AG09309 (cell line): ENCODE measurements at regions not wholly inside any gene's neighbourhood (a gene's known extent, or its start where the extent isn't known, plus 50 kb on each side); places are given as distances from the start of the nearest gene placed in this dataset.

Source experiments
- DNase-seq: peaks from one replicate; pipeline ENCODE4 v3.0.0-alpha.2; 2010; ENCODE audit warnings: low read depth
- H3K4me3 ChIP-seq: 2 replicates; pipeline ENCODE4 v1.5.1; 2011; ENCODE audit warnings: mild to moderate bottlenecking, low read depth, low read length, moderate library complexity; ENCODE audit not compliant: control insufficient read depth
- TF ChIP-seq, protein P1 (sequence below): IDR thresholded peaks from 2 replicates; pipeline ENCODE4 v1.5.1; 2011; ENCODE audit warnings: mild to moderate bottlenecking, low read depth, low read length, inconsistent platforms; ENCODE audit not compliant: insufficient read depth, control insufficient read depth; ENCODE audit errors: missing control alignments

DNA sequence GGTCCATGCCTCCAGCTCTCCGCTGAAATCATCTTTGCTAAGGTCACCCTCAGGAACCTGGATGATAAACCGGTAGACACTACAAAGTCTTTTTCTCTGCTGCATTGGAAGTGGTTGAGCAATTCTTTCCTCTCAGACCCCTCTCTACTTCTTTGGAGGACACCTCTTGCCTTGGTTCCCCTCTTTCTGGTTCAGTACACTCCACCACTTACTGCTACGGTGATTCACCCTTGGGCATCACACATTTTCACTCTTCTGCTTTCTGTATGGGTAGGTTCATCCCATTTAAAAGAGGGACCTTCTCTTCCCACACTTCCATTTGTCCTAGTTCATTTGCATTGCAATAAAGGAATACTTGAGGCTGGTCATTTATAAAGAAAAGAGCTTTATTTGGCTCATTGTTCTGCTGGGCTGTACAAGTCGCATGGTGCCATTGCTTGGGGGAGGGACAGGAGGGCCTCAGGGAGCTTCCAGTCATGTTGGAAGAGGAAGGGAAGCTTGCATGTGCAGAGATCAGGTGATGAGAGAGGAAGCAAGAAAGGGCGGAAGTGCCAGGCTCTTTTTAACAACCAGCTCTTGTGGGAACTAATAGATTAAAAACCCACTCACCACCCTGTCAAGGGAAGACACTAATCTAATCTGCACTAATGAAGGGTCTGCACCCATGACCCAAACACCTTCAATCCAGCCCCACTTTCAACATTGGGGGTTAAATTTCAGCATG, 149.7 kb upstream of the TMEM170B start:
- no peak for DNase-seq
- no peak overlapping the region for H3K4me3 ChIP-seq
- TF ChIP-seq, protein P1, sequence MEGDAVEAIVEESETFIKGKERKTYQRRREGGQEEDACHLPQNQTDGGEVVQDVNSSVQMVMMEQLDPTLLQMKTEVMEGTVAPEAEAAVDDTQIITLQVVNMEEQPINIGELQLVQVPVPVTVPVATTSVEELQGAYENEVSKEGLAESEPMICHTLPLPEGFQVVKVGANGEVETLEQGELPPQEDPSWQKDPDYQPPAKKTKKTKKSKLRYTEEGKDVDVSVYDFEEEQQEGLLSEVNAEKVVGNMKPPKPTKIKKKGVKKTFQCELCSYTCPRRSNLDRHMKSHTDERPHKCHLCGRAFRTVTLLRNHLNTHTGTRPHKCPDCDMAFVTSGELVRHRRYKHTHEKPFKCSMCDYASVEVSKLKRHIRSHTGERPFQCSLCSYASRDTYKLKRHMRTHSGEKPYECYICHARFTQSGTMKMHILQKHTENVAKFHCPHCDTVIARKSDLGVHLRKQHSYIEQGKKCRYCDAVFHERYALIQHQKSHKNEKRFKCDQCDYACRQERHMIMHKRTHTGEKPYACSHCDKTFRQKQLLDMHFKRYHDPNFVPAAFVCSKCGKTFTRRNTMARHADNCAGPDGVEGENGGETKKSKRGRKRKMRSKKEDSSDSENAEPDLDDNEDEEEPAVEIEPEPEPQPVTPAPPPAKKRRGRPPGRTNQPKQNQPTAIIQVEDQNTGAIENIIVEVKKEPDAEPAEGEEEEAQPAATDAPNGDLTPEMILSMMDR: no peak

DNA sequence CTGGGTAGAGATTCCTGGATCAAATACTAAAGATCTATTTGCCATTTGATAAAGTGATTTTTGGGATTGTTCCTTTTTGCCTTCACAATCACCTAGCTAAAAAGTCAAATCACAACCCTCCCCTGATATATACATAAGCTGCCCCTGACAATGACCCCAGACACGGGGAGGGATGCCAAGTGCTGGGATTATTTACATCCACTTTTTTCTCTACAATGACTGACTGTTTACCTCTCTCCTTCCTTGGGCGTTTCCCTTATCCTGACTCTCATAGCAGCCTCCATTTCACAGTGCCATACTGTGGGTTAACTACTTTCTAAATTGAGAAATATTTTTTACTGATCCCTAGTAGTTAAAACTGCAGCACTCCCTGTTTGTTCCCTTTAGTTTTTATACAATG, 150.8 kb upstream of the TMEM170B start:
- H3K4me3 ChIP-seq: no peak overlapping the region
- TF ChIP-seq, protein P1: no peak
- DNase-seq: no peak

DNA sequence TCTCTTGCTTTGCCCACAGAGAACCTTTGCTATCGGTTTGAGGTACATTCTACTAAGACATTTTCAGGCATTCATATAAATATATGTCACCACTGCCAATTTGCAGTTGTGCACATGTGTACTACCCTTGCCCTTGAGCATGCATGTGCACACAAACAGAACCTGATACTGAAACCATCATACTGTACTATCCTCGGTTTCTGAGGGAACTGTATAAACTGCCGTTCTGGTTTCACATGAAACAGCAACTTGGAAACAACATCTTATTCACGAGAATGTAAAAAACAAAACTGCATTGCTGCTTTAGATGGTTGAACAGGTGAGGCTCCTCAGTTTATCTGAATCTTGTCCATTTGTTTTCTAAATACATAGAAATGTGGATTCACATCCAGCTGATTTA, 151.2 kb upstream of the TMEM170B start:
- DNase-seq: no peak
- TF ChIP-seq, protein P1: no peak
- no peak overlapping the region for H3K4me3 ChIP-seq

DNA sequence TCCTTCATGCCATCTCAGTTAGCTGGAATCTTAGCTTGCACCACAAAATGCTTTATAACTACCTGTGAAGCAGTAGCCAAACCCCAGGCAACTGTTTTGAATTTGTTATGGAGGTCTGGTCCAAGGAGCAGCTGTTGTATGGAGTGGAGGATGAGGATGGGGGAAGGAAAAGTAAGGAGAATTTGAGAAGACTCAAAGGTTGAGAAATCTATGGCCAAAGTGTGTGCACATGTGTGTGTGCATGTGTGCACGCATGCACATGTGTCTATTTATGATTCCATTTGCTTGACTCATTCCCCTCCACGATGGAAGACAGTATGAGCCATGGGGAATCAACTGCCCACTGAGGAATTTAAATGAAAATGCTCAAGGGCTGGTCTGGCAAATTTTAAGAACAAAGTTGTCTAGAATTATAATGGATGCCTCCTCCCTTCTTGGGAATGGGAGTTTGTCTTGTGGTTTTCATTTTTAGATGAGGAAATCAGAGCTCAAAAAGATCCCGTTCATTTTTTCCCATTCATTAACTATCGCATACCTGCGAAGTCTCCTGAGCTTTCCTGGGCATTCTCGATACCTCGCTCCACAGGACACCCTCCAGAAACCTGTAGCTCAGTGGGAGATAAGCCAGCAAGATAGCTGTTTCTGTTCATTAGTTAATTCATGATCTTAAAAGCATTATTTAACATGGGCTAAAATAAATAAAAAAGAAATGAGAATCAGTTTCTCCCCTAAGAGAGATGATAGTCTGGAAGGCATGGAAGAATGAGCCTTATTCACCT, 152.3 kb upstream of the NEDD9 start:
- peak; percentile 38 for DNase-seq
- no peak overlapping the region for H3K4me3 ChIP-seq
- TF ChIP-seq, protein P1: no peak

DNA sequence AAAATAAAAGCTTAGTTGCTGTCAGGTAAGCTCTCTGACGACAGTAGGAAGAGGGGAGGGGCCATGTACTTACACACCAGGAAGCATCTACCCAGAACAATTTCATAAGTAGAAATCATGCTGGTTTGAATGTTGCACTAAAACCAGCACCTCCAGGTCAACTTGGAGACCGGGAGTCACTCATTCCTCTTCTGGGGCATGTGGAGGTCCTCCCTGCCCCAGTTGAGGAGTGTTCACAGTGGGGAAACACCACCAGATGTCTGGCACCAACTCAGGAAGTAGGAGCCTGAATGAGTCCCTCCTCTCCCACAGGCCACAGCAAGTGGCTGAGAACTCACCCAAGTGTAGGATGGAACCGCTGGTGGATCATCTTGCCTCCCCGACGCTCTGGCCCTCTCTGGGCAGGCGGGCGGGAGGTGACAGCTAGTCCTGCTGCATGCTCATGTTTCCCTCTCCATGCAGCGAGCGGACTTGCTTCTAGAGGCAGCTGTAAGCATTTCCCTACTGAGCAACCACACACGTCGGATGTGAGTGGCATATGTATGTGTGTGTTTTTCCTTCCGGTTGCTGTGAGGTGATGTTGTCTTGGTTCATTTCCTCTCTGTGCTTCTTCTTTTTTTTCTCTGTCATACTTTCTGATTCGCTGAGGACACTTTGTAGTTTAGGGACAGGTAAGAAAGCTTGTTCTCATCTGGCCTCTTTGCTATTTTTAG, 149.5 kb upstream of the NEDD9 start:
- no peak for DNase-seq
- H3K4me3 ChIP-seq: no peak overlapping the region

More for the DNA sequence above, 149.5 kb upstream of the NEDD9 start:
- TF ChIP-seq, protein P1: no peak
